HUES48 (cell line): ENCODE measurements at regions not wholly inside any gene's neighbourhood (a gene's known extent, or its start where the extent isn't known, plus 50 kb on each side); places are given as distances from the start of the nearest gene placed in this dataset.

Experiments
- H3K27ac ChIP-seq: one replicate; pipeline ENCODE4 v1.7.0; 2013; ENCODE audit warnings: low read depth, low read length, inconsistent platforms
- H3K27me3 ChIP-seq: 2 replicates; pipeline ENCODE4 v1.6.1; 2013; ENCODE audit warnings: mild to moderate bottlenecking, low read length; ENCODE audit not compliant: control insufficient read depth, insufficient read depth
- H3K36me3 ChIP-seq: 2 replicates; pipeline ENCODE4 v1.6.1; 2013; ENCODE audit warnings: low read length; ENCODE audit not compliant: control insufficient read depth, insufficient read depth
- H3K4me1 ChIP-seq: 2 replicates; pipeline ENCODE4 v1.6.1; 2013; ENCODE audit warnings: mild to moderate bottlenecking, low read length; ENCODE audit not compliant: control insufficient read depth, insufficient read depth
- H3K4me3 ChIP-seq: 2 replicates; pipeline ENCODE4 v1.5.1; 2013; ENCODE audit warnings: mild to moderate bottlenecking, low read depth, low read length
- H3K9ac ChIP-seq: 2 replicates; pipeline ENCODE4 v1.6.1; 2013; ENCODE audit warnings: mild to moderate bottlenecking, low read depth, low read length, moderate library complexity
- H3K9me3 ChIP-seq: 2 replicates; pipeline ENCODE4 v1.6.1; 2013; ENCODE audit warnings: low read length; ENCODE audit not compliant: control insufficient read depth, insufficient read depth

- no peaks in the 10 kb centered on the region for H3K9me3 ChIP-seq
- H3K4me1 ChIP-seq, result no peaks in the 10 kb centered on the region
- H3K36me3 ChIP-seq, result no peaks in the 10 kb centered on the region
- no peak overlapping the region for H3K27ac ChIP-seq
- no peaks in the 10 kb centered on the region for H3K27me3 ChIP-seq
- H3K9ac ChIP-seq, result no peak overlapping the region
- H3K4me3 ChIP-seq, result no peak overlapping the region
These were observed 55.6 kb upstream of the CCL2 start for GRCh38 chr17:34199454-34199853.

GRCh38 chr17:34199932-34200534, 55.1 kb upstream of the CCL2 start:
- no peaks in the 10 kb centered on the region for H3K36me3 ChIP-seq
- no peak overlapping the region for H3K4me3 ChIP-seq
- H3K9me3 ChIP-seq, result no peaks in the 10 kb centered on the region
- H3K9ac ChIP-seq, result no peak overlapping the region
- no peak overlapping the region for H3K27ac ChIP-seq
- no peaks in the 10 kb centered on the region for H3K27me3 ChIP-seq
- H3K4me1 ChIP-seq, result no peaks in the 10 kb centered on the region

GRCh38 chr17:34201225-34201624, 53.9 kb upstream of the CCL2 start:
- H3K9ac ChIP-seq, result no peak overlapping the region
- H3K27me3 ChIP-seq, result no peaks in the 10 kb centered on the region
- H3K4me3 ChIP-seq, result no peak overlapping the region
- H3K9me3 ChIP-seq, result no peaks in the 10 kb centered on the region
- no peaks in the 10 kb centered on the region for H3K4me1 ChIP-seq
- no peak overlapping the region for H3K27ac ChIP-seq
- H3K36me3 ChIP-seq, result no peaks in the 10 kb centered on the region

- H3K9ac ChIP-seq, result no peak overlapping the region
- no peak overlapping the region for H3K4me3 ChIP-seq
- H3K27me3 ChIP-seq, result no peaks in the 10 kb centered on the region
- no peaks in the 10 kb centered on the region for H3K4me1 ChIP-seq
- no peaks in the 10 kb centered on the region for H3K36me3 ChIP-seq
- no peak overlapping the region for H3K27ac ChIP-seq
- no peaks in the 10 kb centered on the region for H3K9me3 ChIP-seq
These were observed 53.3 kb upstream of the CCL2 start for GRCh38 chr17:34201767-34202166.

GRCh38 chr17:34203018-34203638, 52.0 kb upstream of the CCL2 start:
- Histone ChIP-seq H3K9ac (no peak overlapping the region), H3K27me3 (no peaks in the 10 kb centered on the region), H3K4me3 (no peak overlapping the region), H3K27ac (no peak overlapping the region), H3K4me1 (no peaks in the 10 kb centered on the region), H3K9me3 (no peaks in the 10 kb centered on the region), H3K36me3 (no peaks in the 10 kb centered on the region)

- no peaks in the 10 kb centered on the region for H3K4me1 ChIP-seq
- no peaks in the 10 kb centered on the region for H3K27me3 ChIP-seq
- H3K9me3 ChIP-seq, result no peaks in the 10 kb centered on the region
- no peak overlapping the region for H3K9ac ChIP-seq
- no peaks in the 10 kb centered on the region for H3K36me3 ChIP-seq
- no peak overlapping the region for H3K27ac ChIP-seq
- no peak overlapping the region for H3K4me3 ChIP-seq
These were observed 50.7 kb upstream of the CCL2 start for GRCh38 chr17:34204402-34204801.
